ENCODE measurements at regions not wholly inside any gene's neighbourhood (a gene's known extent, or its start where the extent isn't known, plus 50 kb on each side); places are given as distances from the start of the nearest gene placed in this dataset.
A peak's percentile ranks its signal among the peaks of the same experiment; 100 is the strongest.

- H3K27me3 ChIP-seq (ENCODE audit: control insufficient read depth in 3 of 3, insufficient read depth in 3 of 3, low read depth in 1 of 3, low read length in 3 of 3) = no peaks in the 10 kb centered on the region
- no peak overlapping the region for H3K27ac ChIP-seq (replicated peaks; ENCODE audit: low read length)
- no peak overlapping the region for H3K18ac ChIP-seq (ENCODE audit: low read length)
- no peaks in the 10 kb centered on the region for H3K36me3 ChIP-seq (replicated peaks in 1 of 2; ENCODE audit: control insufficient read depth in 2 of 2, insufficient read depth in 2 of 2, low read length in 2 of 2)
- no peaks in the 10 kb centered on the region for H3K9me3 ChIP-seq (replicated peaks in 1 of 2; ENCODE audit: control insufficient read depth in 2 of 2, insufficient read depth in 1 of 2, low read depth in 1 of 2, low read length in 2 of 2)
- H3K23ac ChIP-seq (ENCODE audit: low read depth, low read length, poor library complexity) = no peak overlapping the region
- H4K91ac ChIP-seq (ENCODE audit: low read depth, low read length, poor library complexity) = no peak overlapping the region
- no peak overlapping the region for H3K14ac ChIP-seq (ENCODE audit: low read length)
- no peak overlapping the region for H2BK5ac ChIP-seq (ENCODE audit: low read length)
- no CpG with 5 or more reads among the region's 1 CpG for WGBS, 2 donors (ENCODE audit: extremely low coverage in 2 of 2, insufficient read length in 2 of 2, insufficient replicate concordance in 1 of 2)
- no peak overlapping the region for H2BK120ac ChIP-seq (ENCODE audit: low read depth, low read length)
- H3K4me1 ChIP-seq (ENCODE audit: control insufficient read depth in 2 of 2, insufficient read depth in 1 of 2, low read depth in 1 of 2, low read length in 2 of 2) = peaks cover 0 to 4% of the 10 kb centered on the region in 2 donors
- H3K4me3 ChIP-seq (ENCODE audit: low read length in 2 of 2) = no peak overlapping the region
- H3K9ac ChIP-seq (ENCODE audit: low read depth, low read length, poor library complexity) = no peak overlapping the region
- H3K79me1 ChIP-seq (ENCODE audit: low read depth, low read length) = no peaks in the 10 kb centered on the region
- no peak overlapping the region for H2BK12ac ChIP-seq (ENCODE audit: low read length)
- H2BK15ac ChIP-seq (ENCODE audit: low read length) = no peak overlapping the region
- no peak for DNase-seq (ENCODE audit: low spot score)
- H3K4me2 ChIP-seq (ENCODE audit: insufficient read depth, low read length, poor library complexity, severe bottlenecking) = no peak overlapping the region
- H2AFZ ChIP-seq (ENCODE audit: low read length) = no peak overlapping the region
- no peak overlapping the region for H4K8ac ChIP-seq (ENCODE audit: low read depth, low read length)
- H3K4ac ChIP-seq (ENCODE audit: low read length) = no peak overlapping the region
- H2AK5ac ChIP-seq (ENCODE audit: low read depth, low read length) = no peak overlapping the region
Observed at GRCh38 chr1:60935599-60936110, 146.7 kb upstream of the NFIA start.

- 100% methylated on average over 1 of the region's 3 CpGs; no CpG with 5 or more reads in 1 of the 2 donors for WGBS, 2 donors (ENCODE audit: extremely low coverage in 2 of 2, insufficient read length in 2 of 2, insufficient replicate concordance in 1 of 2)
- Histone ChIP-seq H2AFZ (ENCODE audit: low read length) (no peak overlapping the region), H3K4ac (ENCODE audit: low read length) (no peak overlapping the region), H3K27me3 (ENCODE audit: control insufficient read depth in 3 of 3, insufficient read depth in 3 of 3, low read depth in 1 of 3, low read length in 3 of 3) (no peaks in the 10 kb centered on the region), H3K9ac (ENCODE audit: low read depth, low read length, poor library complexity) (no peak overlapping the region), H2BK120ac (ENCODE audit: low read depth, low read length) (no peak overlapping the region), H3K4me2 (ENCODE audit: insufficient read depth, low read length, poor library complexity, severe bottlenecking) (no peak overlapping the region), H2BK12ac (ENCODE audit: low read length) (no peak overlapping the region), H3K14ac (ENCODE audit: low read length) (no peak overlapping the region), H3K79me1 (ENCODE audit: low read depth, low read length) (no peaks in the 10 kb centered on the region), H3K4me1 (ENCODE audit: control insufficient read depth in 2 of 2, insufficient read depth in 1 of 2, low read depth in 1 of 2, low read length in 2 of 2) (peaks cover 0 to 6% of the 10 kb centered on the region in 2 donors), H2BK15ac (ENCODE audit: low read length) (no peak overlapping the region), H3K18ac (ENCODE audit: low read length) (no peak overlapping the region), H3K27ac (replicated peaks; ENCODE audit: low read length) (no peak overlapping the region), H3K4me3 (ENCODE audit: low read length in 2 of 2) (no peak overlapping the region), H3K23ac (ENCODE audit: low read depth, low read length, poor library complexity) (no peak overlapping the region), H2BK5ac (ENCODE audit: low read length) (no peak overlapping the region), H4K8ac (ENCODE audit: low read depth, low read length) (no peak overlapping the region), H4K91ac (ENCODE audit: low read depth, low read length, poor library complexity) (no peak overlapping the region), H3K9me3 (replicated peaks in 1 of 2; ENCODE audit: control insufficient read depth in 2 of 2, insufficient read depth in 1 of 2, low read depth in 1 of 2, low read length in 2 of 2) (no peaks in the 10 kb centered on the region), H2AK5ac (ENCODE audit: low read depth, low read length) (no peak overlapping the region), H3K36me3 (replicated peaks in 1 of 2; ENCODE audit: control insufficient read depth in 2 of 2, insufficient read depth in 2 of 2, low read length in 2 of 2) (no peaks in the 10 kb centered on the region)
- DNase-seq (ENCODE audit: low spot score) = no peak
Observed at GRCh38 chr1:60930130-60930529, 152.2 kb upstream of the NFIA start.

- Histone ChIP-seq H3K4ac (ENCODE audit: low read length) (no peak overlapping the region), H3K9ac (ENCODE audit: low read depth, low read length, poor library complexity) (no peak overlapping the region), H2BK15ac (ENCODE audit: low read length) (no peak overlapping the region), H4K91ac (ENCODE audit: low read depth, low read length, poor library complexity) (no peak overlapping the region), H2AK5ac (ENCODE audit: low read depth, low read length) (no peak overlapping the region), H3K18ac (ENCODE audit: low read length) (no peak overlapping the region), H3K4me3 (ENCODE audit: low read length in 2 of 2) (no peak overlapping the region), H3K4me2 (ENCODE audit: insufficient read depth, low read length, poor library complexity, severe bottlenecking) (no peak overlapping the region), H2AFZ (ENCODE audit: low read length) (no peak overlapping the region), H2BK12ac (ENCODE audit: low read length) (no peak overlapping the region), H3K9me3 (replicated peaks in 1 of 2; ENCODE audit: control insufficient read depth in 2 of 2, insufficient read depth in 1 of 2, low read depth in 1 of 2, low read length in 2 of 2) (no peaks in the 10 kb centered on the region), H2BK5ac (ENCODE audit: low read length) (no peak overlapping the region), H3K23ac (ENCODE audit: low read depth, low read length, poor library complexity) (no peak overlapping the region), H4K8ac (ENCODE audit: low read depth, low read length) (no peak overlapping the region), H3K4me1 (ENCODE audit: control insufficient read depth in 2 of 2, insufficient read depth in 1 of 2, low read depth in 1 of 2, low read length in 2 of 2) (peaks cover 0 to 8% of the 10 kb centered on the region in 2 donors), H3K14ac (ENCODE audit: low read length) (no peak overlapping the region), H3K79me1 (ENCODE audit: low read depth, low read length) (no peaks in the 10 kb centered on the region), H3K27me3 (ENCODE audit: control insufficient read depth in 3 of 3, insufficient read depth in 3 of 3, low read depth in 1 of 3, low read length in 3 of 3) (no peaks in the 10 kb centered on the region), H3K27ac (replicated peaks; ENCODE audit: low read length) (no peak overlapping the region), H3K36me3 (replicated peaks in 1 of 2; ENCODE audit: control insufficient read depth in 2 of 2, insufficient read depth in 2 of 2, low read length in 2 of 2) (no peaks in the 10 kb centered on the region), H2BK120ac (ENCODE audit: low read depth, low read length) (no peak overlapping the region)
- no peak for DNase-seq (ENCODE audit: low spot score)
- no CpG with 5 or more reads among the region's 14 CpGs for WGBS, 2 donors (ENCODE audit: extremely low coverage in 2 of 2, insufficient read length in 2 of 2, insufficient replicate concordance in 1 of 2)
Observed at GRCh38 chr1:60924964-60925798, 157.2 kb upstream of the NFIA start.

GRCh38 chr1:60924165-60924564, 158.2 kb upstream of the NFIA start:
- Histone ChIP-seq H3K14ac (ENCODE audit: low read length) (no peak overlapping the region), H3K4ac (ENCODE audit: low read length) (no peak overlapping the region), H3K4me3 (ENCODE audit: low read length in 2 of 2) (no peak overlapping the region), H2AK5ac (ENCODE audit: low read depth, low read length) (peak overlapping the region; percentile 58), H2BK12ac (ENCODE audit: low read length) (no peak overlapping the region), H3K4me1 (ENCODE audit: control insufficient read depth in 2 of 2, insufficient read depth in 1 of 2, low read depth in 1 of 2, low read length in 2 of 2) (peaks cover 0 to 8% of the 10 kb centered on the region in 2 donors), H2BK5ac (ENCODE audit: low read length) (no peak overlapping the region), H3K23ac (ENCODE audit: low read depth, low read length, poor library complexity) (peak overlapping the region; percentile 21), H3K27me3 (ENCODE audit: control insufficient read depth in 3 of 3, insufficient read depth in 3 of 3, low read depth in 1 of 3, low read length in 3 of 3) (no peaks in the 10 kb centered on the region), H2BK15ac (ENCODE audit: low read length) (peak overlapping the region; percentile 22), H3K18ac (ENCODE audit: low read length) (peak overlapping the region; percentile 23), H3K27ac (replicated peaks; ENCODE audit: low read length) (no peak overlapping the region), H2BK120ac (ENCODE audit: low read depth, low read length) (no peak overlapping the region), H2AFZ (ENCODE audit: low read length) (no peak overlapping the region), H3K9me3 (replicated peaks in 1 of 2; ENCODE audit: control insufficient read depth in 2 of 2, insufficient read depth in 1 of 2, low read depth in 1 of 2, low read length in 2 of 2) (no peaks in the 10 kb centered on the region), H3K36me3 (replicated peaks in 1 of 2; ENCODE audit: control insufficient read depth in 2 of 2, insufficient read depth in 2 of 2, low read length in 2 of 2) (no peaks in the 10 kb centered on the region), H3K9ac (ENCODE audit: low read depth, low read length, poor library complexity) (no peak overlapping the region), H3K79me1 (ENCODE audit: low read depth, low read length) (no peaks in the 10 kb centered on the region), H3K4me2 (ENCODE audit: insufficient read depth, low read length, poor library complexity, severe bottlenecking) (no peak overlapping the region), H4K8ac (ENCODE audit: low read depth, low read length) (no peak overlapping the region), H4K91ac (ENCODE audit: low read depth, low read length, poor library complexity) (no peak overlapping the region)
- DNase-seq (ENCODE audit: low spot score) = no peak
- WGBS, 2 donors (ENCODE audit: extremely low coverage in 2 of 2, insufficient read length in 2 of 2, insufficient replicate concordance in 1 of 2) = no CpG with 5 or more reads among the region's 3 CpGs
